GM23338 (cell line): ENCODE measurements at regions not wholly inside any gene's neighbourhood (a gene's known extent, or its start where the extent isn't known, plus 50 kb on each side); places are given as distances from the start of the nearest gene placed in this dataset.

Experiments
- ATAC-seq: fragments of 200-7000 bp; cut with Tn5 transposase; 3 replicates; pipeline ENCODE4 v1.9.1; 2020
- DNase-seq: peaks from one replicate; pipeline ENCODE4 v3.0.0-alpha.2; 2015; ENCODE audit warnings: low spot score
- H2AFZ ChIP-seq: fragments of 200-600 bp; sonication (generic); 2 replicates; pipeline ENCODE4 v1.8.0; 2016; ENCODE audit warnings: antibody characterized with exemption, mild to moderate bottlenecking, moderate library complexity
- H3F3A ChIP-seq: fragments of 200-600 bp; sonication (generic); replicated peaks from 2 replicates; pipeline ENCODE4 v1.8.0; 2017; ENCODE audit warnings: antibody characterized with exemption, mixed run types, low read depth
- H3K27ac ChIP-seq: fragments of 200-600 bp; sonication (generic); 2 replicates; pipeline ENCODE4 v1.6.1; 2016; ENCODE audit warnings: low read depth
- H3K27me3 ChIP-seq: fragments of 200-600 bp; sonication (generic); 2 replicates; pipeline ENCODE4 v1.8.0; 2016; ENCODE audit warnings: mild to moderate bottlenecking, mixed run types, moderate library complexity; ENCODE audit not compliant: insufficient read depth
- H3K36me3 ChIP-seq: fragments of 200-600 bp; sonication (generic); 2 replicates; pipeline ENCODE4 v1.8.0; 2016; ENCODE audit warnings: mild to moderate bottlenecking; ENCODE audit not compliant: insufficient read depth
- H3K4me1 ChIP-seq: fragments of 200-600 bp; sonication (generic); 2 replicates; pipeline ENCODE4 v1.8.0; 2016; ENCODE audit warnings: mild to moderate bottlenecking, moderate library complexity; ENCODE audit not compliant: insufficient read depth
- H3K4me2 ChIP-seq: fragments of 200-600 bp; sonication (generic); 2 replicates; pipeline ENCODE4 v1.7.1; 2017; ENCODE audit warnings: mixed run types
- H3K4me3 ChIP-seq: fragments of 200-600 bp; sonication (generic); 2 replicates; pipeline ENCODE4 v1.6.1; 2016; ENCODE audit warnings: mixed run types
- H3K79me2 ChIP-seq: fragments of 200-600 bp; sonication (generic); replicated peaks from 2 replicates; pipeline ENCODE4 v1.8.0; 2017; ENCODE audit warnings: mild to moderate bottlenecking; ENCODE audit not compliant: insufficient read depth
- H3K9me2 ChIP-seq: fragments of 200-600 bp; sonication (generic); 2 replicates; pipeline ENCODE4 v1.8.0; 2017; ENCODE audit not compliant: insufficient read depth
- H4K20me1 ChIP-seq: fragments of 200-600 bp; sonication (generic); replicated peaks from 2 replicates; pipeline ENCODE4 v1.8.0; 2017; ENCODE audit warnings: mild to moderate bottlenecking; ENCODE audit not compliant: insufficient read depth
- H3K27ac Mint-ChIP-seq: 2 replicates; pipeline ENCODE4 v1.8.0; 2020; ENCODE audit warnings: inconsistent platforms, mild to moderate bottlenecking, moderate library complexity, mixed read lengths
- H3K27me3 Mint-ChIP-seq: 3 replicates; pipeline ENCODE4 v1.8.0; 2022; ENCODE audit warnings: low read depth, mild to moderate bottlenecking, moderate library complexity, mixed read lengths, inconsistent platforms; ENCODE audit not compliant: insufficient read depth, poor library complexity
- H3K36me3 Mint-ChIP-seq: 3 replicates; pipeline ENCODE4 v1.8.0; 2021; ENCODE audit warnings: low read depth, mild to moderate bottlenecking, inconsistent platforms, moderate library complexity, mixed read lengths
- H3K4me1 Mint-ChIP-seq: 3 replicates; pipeline ENCODE4 v1.8.0; 2020; ENCODE audit warnings: mild to moderate bottlenecking, inconsistent platforms, mixed read lengths
- H3K4me3 Mint-ChIP-seq: 3 replicates; pipeline ENCODE4 v1.8.0; 2021; ENCODE audit warnings: moderate library complexity, mild to moderate bottlenecking, inconsistent platforms, mixed read lengths
- H3K9me3 Mint-ChIP-seq: 3 replicates; pipeline ENCODE4 v1.8.0; 2020; ENCODE audit warnings: moderate library complexity, mild to moderate bottlenecking, inconsistent platforms, mixed read lengths
- CREB1 ChIP-seq: fragments of 250-450 bp; sonication (Bioruptor Pico); IDR thresholded peaks from 2 replicates; pipeline ENCODE4 v1.5.0; 2020; ENCODE audit warnings: low read depth, mild to moderate bottlenecking, moderate library complexity
- ETS1 ChIP-seq: IDR thresholded peaks from 2 replicates; pipeline ENCODE4 v1.6.1; 2016; ENCODE audit warnings: antibody characterized with exemption
- EZH2 ChIP-seq: fragments of 200-600 bp; sonication (generic); IDR thresholded peaks from one replicate; pipeline ENCODE4 v1.8.0; 2017; ENCODE audit warnings: antibody characterized with exemption, mild to moderate bottlenecking, low read depth; ENCODE audit not compliant: unreplicated experiment
- JUNB ChIP-seq: IDR thresholded peaks from one replicate; pipeline ENCODE4 v1.6.1; 2016; ENCODE audit warnings: antibody characterized with exemption; ENCODE audit not compliant: unreplicated experiment
- NANOG ChIP-seq: IDR thresholded peaks from 2 replicates; pipeline ENCODE4 v1.6.1; 2016; ENCODE audit warnings: antibody characterized with exemption, borderline replicate concordance
- POLR2AphosphoS5 ChIP-seq: IDR thresholded peaks from 2 replicates; pipeline ENCODE4 v1.6.1; 2016; ENCODE audit warnings: antibody characterized with exemption, low read depth
- STAT1 ChIP-seq: IDR thresholded peaks from one replicate; pipeline ENCODE4 v1.6.1; 2016; ENCODE audit warnings: antibody characterized with exemption; ENCODE audit not compliant: unreplicated experiment
- ZNF331 ChIP-seq: fragments of 250-450 bp; sonication (Bioruptor Pico); IDR thresholded peaks from 2 replicates; pipeline ENCODE4 v1.5.0; 2020; ENCODE audit warnings: low read depth, mild to moderate bottlenecking, moderate library complexity
- TF ChIP-seq, protein P1 (sequence below): IDR thresholded peaks from one replicate; pipeline ENCODE4 v1.6.1; 2018; ENCODE audit warnings: antibody characterized with exemption; ENCODE audit not compliant: unreplicated experiment
- TF ChIP-seq, protein P2 (sequence below), 2 experiments: fragments of 200-600 bp in 1 of 2; sonication (generic) in 1 of 2; conservative IDR thresholded peaks; 2 replicates each; pipeline versions ENCODE4 v1.5.1 to v1.6.1; 2016 to 2017; ENCODE audit warnings: antibody characterized with exemption in 2 of 2, low read depth in 2 of 2, mild to moderate bottlenecking in 2 of 2, moderate library complexity in 1 of 2

GRCh38 chr6:148042536-148042935 is 300.1 kb upstream of the SASH1 start:
- no peak overlapping the region for H3K4me3 Mint-ChIP-seq
- Histone ChIP-seq H2AFZ (no peak overlapping the region), H3K79me2 (no peaks in the 10 kb centered on the region), H3K27me3 (no peaks in the 10 kb centered on the region), H3K27ac (no peak overlapping the region), H4K20me1 (no peaks in the 10 kb centered on the region), H3K4me1 (no peaks in the 10 kb centered on the region), H3K4me3 (no peak overlapping the region), H3K9me2 (no peaks in the 10 kb centered on the region; the same call in 1 of the 2 replicates), H3K36me3 (no peaks in the 10 kb centered on the region), H3F3A (no peaks in the 10 kb centered on the region), H3K4me2 (no peak overlapping the region)
- no peak for TF ChIP-seq EZH2
- H3K4me1 Mint-ChIP-seq: no peaks in the 10 kb centered on the region
- no peak overlapping the region for H3K27ac Mint-ChIP-seq
- peaks cover 5% of the 10 kb centered on the region; the same call in 1 of the 3 replicates for H3K36me3 Mint-ChIP-seq
- no peaks in the 10 kb centered on the region for H3K27me3 Mint-ChIP-seq
- peaks cover 10% of the 10 kb centered on the region for H3K9me3 Mint-ChIP-seq
- ATAC-seq: no peak
- DNase-seq: no peak

DNA sequence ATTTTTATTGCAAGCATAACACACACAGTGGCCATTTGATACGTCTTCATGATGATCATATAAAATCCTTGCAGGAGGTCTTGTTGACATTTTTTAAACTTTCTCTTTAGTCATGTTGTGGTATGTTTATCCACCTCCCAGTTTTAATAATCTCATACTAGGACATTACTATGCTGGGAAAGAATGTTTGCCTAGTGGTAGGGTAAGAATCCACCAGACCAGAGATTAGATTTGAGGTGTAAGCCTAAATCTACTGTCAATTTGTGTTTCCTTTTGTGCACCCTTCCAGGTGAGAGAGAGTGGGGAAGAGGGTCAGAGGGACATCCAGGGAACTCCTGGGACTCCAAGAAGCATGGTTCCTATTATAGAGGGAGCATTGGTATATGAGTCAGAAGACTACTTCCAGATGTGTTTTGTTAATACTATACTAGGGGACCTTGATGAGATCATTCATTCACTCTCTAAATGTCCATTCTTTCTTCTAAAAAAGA is 298.3 kb upstream of the SASH1 start:
- DNase-seq: no peak
- no peaks in the 10 kb centered on the region for H3K4me1 ChIP-seq
- H3K27ac ChIP-seq: no peak overlapping the region
- no peaks in the 10 kb centered on the region for H3F3A ChIP-seq
- H3K27me3 Mint-ChIP-seq: no peaks in the 10 kb centered on the region
- H3K9me3 Mint-ChIP-seq: peaks cover 10% of the 10 kb centered on the region
- H3K27ac Mint-ChIP-seq: no peak overlapping the region
- H4K20me1 ChIP-seq: no peaks in the 10 kb centered on the region
- ATAC-seq: no peak
- no peaks in the 10 kb centered on the region for H3K27me3 ChIP-seq
- peaks cover 2% of the 10 kb centered on the region; the same call in 1 of the 2 replicates for H3K9me2 ChIP-seq
- peaks cover 5% of the 10 kb centered on the region; the same call in 1 of the 3 replicates for H3K36me3 Mint-ChIP-seq
- H3K4me1 Mint-ChIP-seq: no peaks in the 10 kb centered on the region
- no peaks in the 10 kb centered on the region for H3K79me2 ChIP-seq
- no peak overlapping the region for H2AFZ ChIP-seq
- H3K36me3 ChIP-seq: no peaks in the 10 kb centered on the region
- H3K4me2 ChIP-seq: no peak overlapping the region
- H3K4me3 ChIP-seq: no peak overlapping the region
- H3K4me3 Mint-ChIP-seq: no peak overlapping the region
- TF ChIP-seq STAT1: no peak
- TF ChIP-seq EZH2: no peak
- no peak for TF ChIP-seq POLR2AphosphoS5
- TF ChIP-seq, protein P1, sequence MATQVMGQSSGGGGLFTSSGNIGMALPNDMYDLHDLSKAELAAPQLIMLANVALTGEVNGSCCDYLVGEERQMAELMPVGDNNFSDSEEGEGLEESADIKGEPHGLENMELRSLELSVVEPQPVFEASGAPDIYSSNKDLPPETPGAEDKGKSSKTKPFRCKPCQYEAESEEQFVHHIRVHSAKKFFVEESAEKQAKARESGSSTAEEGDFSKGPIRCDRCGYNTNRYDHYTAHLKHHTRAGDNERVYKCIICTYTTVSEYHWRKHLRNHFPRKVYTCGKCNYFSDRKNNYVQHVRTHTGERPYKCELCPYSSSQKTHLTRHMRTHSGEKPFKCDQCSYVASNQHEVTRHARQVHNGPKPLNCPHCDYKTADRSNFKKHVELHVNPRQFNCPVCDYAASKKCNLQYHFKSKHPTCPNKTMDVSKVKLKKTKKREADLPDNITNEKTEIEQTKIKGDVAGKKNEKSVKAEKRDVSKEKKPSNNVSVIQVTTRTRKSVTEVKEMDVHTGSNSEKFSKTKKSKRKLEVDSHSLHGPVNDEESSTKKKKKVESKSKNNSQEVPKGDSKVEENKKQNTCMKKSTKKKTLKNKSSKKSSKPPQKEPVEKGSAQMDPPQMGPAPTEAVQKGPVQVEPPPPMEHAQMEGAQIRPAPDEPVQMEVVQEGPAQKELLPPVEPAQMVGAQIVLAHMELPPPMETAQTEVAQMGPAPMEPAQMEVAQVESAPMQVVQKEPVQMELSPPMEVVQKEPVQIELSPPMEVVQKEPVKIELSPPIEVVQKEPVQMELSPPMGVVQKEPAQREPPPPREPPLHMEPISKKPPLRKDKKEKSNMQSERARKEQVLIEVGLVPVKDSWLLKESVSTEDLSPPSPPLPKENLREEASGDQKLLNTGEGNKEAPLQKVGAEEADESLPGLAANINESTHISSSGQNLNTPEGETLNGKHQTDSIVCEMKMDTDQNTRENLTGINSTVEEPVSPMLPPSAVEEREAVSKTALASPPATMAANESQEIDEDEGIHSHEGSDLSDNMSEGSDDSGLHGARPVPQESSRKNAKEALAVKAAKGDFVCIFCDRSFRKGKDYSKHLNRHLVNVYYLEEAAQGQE: no peak
- TF ChIP-seq NANOG: no peak
- TF ChIP-seq, protein P2, sequence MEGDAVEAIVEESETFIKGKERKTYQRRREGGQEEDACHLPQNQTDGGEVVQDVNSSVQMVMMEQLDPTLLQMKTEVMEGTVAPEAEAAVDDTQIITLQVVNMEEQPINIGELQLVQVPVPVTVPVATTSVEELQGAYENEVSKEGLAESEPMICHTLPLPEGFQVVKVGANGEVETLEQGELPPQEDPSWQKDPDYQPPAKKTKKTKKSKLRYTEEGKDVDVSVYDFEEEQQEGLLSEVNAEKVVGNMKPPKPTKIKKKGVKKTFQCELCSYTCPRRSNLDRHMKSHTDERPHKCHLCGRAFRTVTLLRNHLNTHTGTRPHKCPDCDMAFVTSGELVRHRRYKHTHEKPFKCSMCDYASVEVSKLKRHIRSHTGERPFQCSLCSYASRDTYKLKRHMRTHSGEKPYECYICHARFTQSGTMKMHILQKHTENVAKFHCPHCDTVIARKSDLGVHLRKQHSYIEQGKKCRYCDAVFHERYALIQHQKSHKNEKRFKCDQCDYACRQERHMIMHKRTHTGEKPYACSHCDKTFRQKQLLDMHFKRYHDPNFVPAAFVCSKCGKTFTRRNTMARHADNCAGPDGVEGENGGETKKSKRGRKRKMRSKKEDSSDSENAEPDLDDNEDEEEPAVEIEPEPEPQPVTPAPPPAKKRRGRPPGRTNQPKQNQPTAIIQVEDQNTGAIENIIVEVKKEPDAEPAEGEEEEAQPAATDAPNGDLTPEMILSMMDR (conservative IDR thresholded peaks at IDR 0.05; ENCODE audit: low read depth in 2 of 2): no peak
- TF ChIP-seq ETS1: no peak
- TF ChIP-seq JUNB: no peak
- TF ChIP-seq ZNF331 (CRISPR knock-in tag): no peak
- no peak for TF ChIP-seq CREB1 (CRISPR knock-in tag)
